ENCODE measurements at regions not wholly inside any gene's neighbourhood (a gene's known extent, or its start where the extent isn't known, plus 50 kb on each side); places are given as distances from the start of the nearest gene placed in this dataset.
"Not testable (repeated sequence)": the region's sequence is repeated elsewhere in the genome, so short reads cannot be mapped to it uniquely, and the experiment has no call there.

- Histone ChIP-seq H3K4me1 (no peaks in the 10 kb centered on the region), H3K27ac (no peak overlapping the region), H3K4me3 (no peak overlapping the region), H3K27me3 (no peaks in the 10 kb centered on the region), H3K36me3 (no peaks in the 10 kb centered on the region), H3K9me3 (no peaks in the 10 kb centered on the region)
- no peak for TF ChIP-seq POLR2A (IDR thresholded peaks at IDR 0.05)
- TF ChIP-seq CTCF (IDR thresholded peaks at IDR 0.05), result no peak
- intact Hi-C loops (cut with DNase I), result no loop called here
- DNase-seq, result no peak
Measured at GRCh38 chr5:89181546-89181945, 298.6 kb upstream of the MEF2C start.

- H3K4me3 ChIP-seq, result no peak overlapping the region
- H3K27ac ChIP-seq, result no peak overlapping the region
- H3K27me3 ChIP-seq, result no peaks in the 10 kb centered on the region
- 64 to 66% methylated on average over 3 of the region's 3 CpGs for WGBS, 2 donors
- H3K36me3 ChIP-seq, result no peaks in the 10 kb centered on the region
- no peaks in the 10 kb centered on the region for H3K9me3 ChIP-seq
- no peaks in the 10 kb centered on the region for H3K4me1 ChIP-seq
- TF ChIP-seq POLR2A (IDR thresholded peaks at IDR 0.05) (no peak), CTCF (IDR thresholded peaks at IDR 0.05) (no peak)
- intact Hi-C loops (cut with DNase I), result no loop called here
- DNase-seq, result no peak
Measured at GRCh38 chr5:89179731-89180130, 296.7 kb upstream of the MEF2C start.

GRCh38 chr5:89178541-89178940 lies 295.6 kb upstream of the MEF2C start:
- H3K9me3 ChIP-seq, result no peaks in the 10 kb centered on the region
- no peaks in the 10 kb centered on the region for H3K36me3 ChIP-seq
- WGBS, 2 donors, result 56 to 80% methylated on average over 2 of the region's 2 CpGs
- TF ChIP-seq POLR2A (IDR thresholded peaks at IDR 0.05), result no peak
- no peak for TF ChIP-seq CTCF (IDR thresholded peaks at IDR 0.05)
- no peak for DNase-seq
- intact Hi-C loops (cut with DNase I), result no loop called here
- no peaks in the 10 kb centered on the region for H3K27me3 ChIP-seq
- H3K27ac ChIP-seq, result no peak overlapping the region
- no peaks in the 10 kb centered on the region for H3K4me1 ChIP-seq
- H3K4me3 ChIP-seq, result no peak overlapping the region

- no peak for DNase-seq
- no peaks in the 10 kb centered on the region for H3K36me3 ChIP-seq
- no peaks in the 10 kb centered on the region for H3K27me3 ChIP-seq
- no peaks in the 10 kb centered on the region for H3K4me1 ChIP-seq
- no peak overlapping the region for H3K27ac ChIP-seq
- no peaks in the 10 kb centered on the region for H3K9me3 ChIP-seq
- TF ChIP-seq CTCF (IDR thresholded peaks at IDR 0.05), result no peak
- no peak for TF ChIP-seq POLR2A (IDR thresholded peaks at IDR 0.05)
- H3K4me3 ChIP-seq, result no peak overlapping the region
- WGBS, 2 donors, result 75 to 79% methylated on average over 1 of the region's 1 CpG
- intact Hi-C loops (cut with DNase I), result no loop called here
Measured at GRCh38 chr5:89173528-89173927, 290.5 kb upstream of the MEF2C start.

GRCh38 chr5:89168766-89169165 lies 285.8 kb upstream of the MEF2C start:
- TF ChIP-seq CTCF (IDR thresholded peaks at IDR 0.05) (no peak), POLR2A (IDR thresholded peaks at IDR 0.05) (no peak)
- H3K27ac ChIP-seq, result no peak overlapping the region
- intact Hi-C loops (cut with DNase I), result no loop called here
- 68 to 75% methylated on average over 3 of the region's 3 CpGs for WGBS, 2 donors
- no peak for DNase-seq
- H3K4me1 ChIP-seq, result no peaks in the 10 kb centered on the region
- no peak overlapping the region for H3K4me3 ChIP-seq
- H3K9me3 ChIP-seq, result no peaks in the 10 kb centered on the region
- H3K36me3 ChIP-seq, result no peaks in the 10 kb centered on the region
- H3K27me3 ChIP-seq, result no peaks in the 10 kb centered on the region

GRCh38 chr5:89164703-89165102 lies 281.7 kb upstream of the MEF2C start:
- DNase-seq; H3K9me3 ChIP-seq; H3K27me3 ChIP-seq; H3K27ac ChIP-seq; H3K36me3 ChIP-seq; intact Hi-C loops (cut with DNase I); H3K4me3 ChIP-seq; H3K4me1 ChIP-seq: not testable (repeated sequence)
- WGBS, 2 donors, result 93 to 94% methylated on average over 2 of the region's 2 CpGs
